ENCODE measurements at regions not wholly inside any gene's neighbourhood (a gene's known extent, or its start where the extent isn't known, plus 50 kb on each side); places are given as distances from the start of the nearest gene placed in this dataset.
"Not testable (repeated sequence)": the region's sequence is repeated elsewhere in the genome, so short reads cannot be mapped to it uniquely, and the experiment has no call there.

DNA sequence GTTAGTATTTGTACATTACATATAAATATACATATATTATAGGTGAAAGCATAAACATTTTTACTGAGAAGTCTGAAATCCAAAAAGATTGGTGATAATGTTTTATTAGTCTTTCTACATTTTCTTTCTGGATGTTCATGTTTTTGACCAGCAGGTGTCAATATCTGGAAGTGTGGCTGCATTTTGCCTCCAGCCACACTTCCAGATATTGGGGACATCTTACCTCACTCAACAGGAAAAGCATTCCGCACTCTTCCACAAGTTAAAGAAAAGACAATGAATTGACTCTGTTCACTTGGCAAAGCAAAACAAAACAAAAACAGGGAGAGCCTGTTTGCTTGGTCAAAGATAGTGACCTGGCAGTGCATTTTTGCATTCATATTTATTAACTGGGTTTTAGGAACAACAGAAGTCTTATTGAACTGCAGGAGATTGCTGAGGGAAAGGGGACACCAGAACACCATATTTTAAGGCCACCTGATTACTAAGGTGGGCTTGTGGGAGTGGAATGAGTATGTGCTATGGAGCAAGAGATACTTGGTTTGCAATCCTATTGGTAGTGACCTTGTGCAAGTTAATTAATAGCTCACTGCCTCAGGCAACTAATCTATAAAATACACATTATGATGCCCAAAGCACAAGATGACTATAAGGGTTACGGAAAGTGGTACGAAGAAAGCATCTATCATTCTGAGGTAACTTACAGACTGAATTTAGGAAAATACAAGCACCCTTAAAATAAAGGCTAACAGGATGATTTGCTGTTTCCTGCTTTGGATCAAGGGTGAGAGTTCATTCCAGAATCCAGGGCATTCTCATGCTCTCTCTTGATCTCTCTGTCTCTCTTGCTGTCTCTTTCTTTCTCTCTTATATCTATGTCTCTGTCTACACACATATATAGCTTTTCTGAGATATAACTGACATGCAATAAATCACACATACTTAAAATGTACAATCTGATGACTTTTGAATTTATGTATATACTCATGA, 389.9 kb upstream of the EMCN start:
- CTCF ChIA-PET, result no interaction called here
- POLR2A ChIA-PET, result no interaction called here

DNA sequence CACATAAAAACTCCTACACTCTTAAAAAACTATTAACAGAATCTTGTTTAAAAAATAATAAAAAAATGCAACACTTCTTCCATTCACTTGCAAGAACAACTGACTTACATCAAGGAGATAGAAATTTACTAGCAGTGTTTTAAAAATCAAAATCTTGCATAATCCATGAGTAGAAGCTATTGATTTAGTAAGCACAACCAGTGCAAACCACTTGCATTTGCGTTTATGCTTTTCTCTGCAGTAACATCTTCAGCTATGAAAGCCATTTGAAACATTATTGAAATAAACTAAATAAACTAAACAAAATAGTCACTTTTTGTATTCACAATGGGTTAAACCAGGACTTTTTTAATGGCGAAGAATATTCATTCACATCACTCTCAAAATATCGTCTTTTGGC, 389.2 kb upstream of the EMCN start:
- POLR2A ChIA-PET, result no interaction called here

DNA sequence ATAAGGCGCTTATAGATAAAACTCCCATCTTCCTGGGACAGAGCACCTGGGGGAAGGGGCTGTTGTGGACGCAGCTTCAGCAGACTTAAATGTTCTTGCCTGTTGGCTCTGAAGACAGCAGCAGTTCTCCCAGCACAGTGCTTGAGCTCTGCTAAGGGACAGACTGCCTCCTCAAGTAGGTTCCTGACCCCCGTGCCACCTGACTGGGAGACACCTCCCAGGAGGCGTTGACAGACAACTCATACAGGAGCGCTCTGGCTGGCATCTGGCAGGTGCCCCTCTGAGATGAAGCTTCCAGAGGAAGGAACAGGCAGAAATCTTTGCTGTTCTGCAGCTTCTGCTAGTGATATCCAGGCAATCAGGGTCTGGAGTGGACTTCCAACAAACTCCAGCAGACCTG, 383.1 kb upstream of the EMCN start:
- POLR2A ChIA-PET, result not testable (repeated sequence)
- CTCF ChIA-PET, result interaction anchor here (1.3 kb wide), 1 partner anchor 53 kb away, joined by 3 read pairs; no protein-coding TSS in a partner anchor

More for the DNA sequence above, 389.2 kb upstream of the EMCN start:
- CTCF ChIA-PET, result no interaction called here

DNA sequence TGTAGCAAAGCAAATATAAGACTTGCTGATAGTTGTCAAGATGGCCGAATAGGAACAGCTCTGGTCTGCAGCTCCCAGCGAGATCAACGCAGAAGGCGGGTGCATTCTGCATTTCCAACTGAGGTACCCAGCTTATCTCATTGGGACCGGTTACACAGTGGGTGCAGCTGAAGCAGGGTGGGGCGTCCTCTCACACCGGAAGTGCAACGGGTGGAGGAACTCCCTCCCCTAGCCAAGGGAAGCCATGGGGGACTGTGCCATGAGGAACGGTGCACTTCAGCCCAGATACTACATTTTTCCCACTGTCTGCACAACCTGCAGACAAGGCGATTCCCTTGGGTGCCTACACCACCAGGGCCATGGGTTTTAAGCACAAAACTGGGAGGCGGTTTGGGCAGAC, 382.3 kb upstream of the EMCN start:
- POLR2A ChIA-PET, result no interaction called here
- CTCF ChIA-PET, result interaction anchor here (1.3 kb wide), 1 partner anchor 52 kb away, joined by 3 read pairs; no protein-coding TSS in a partner anchor

DNA sequence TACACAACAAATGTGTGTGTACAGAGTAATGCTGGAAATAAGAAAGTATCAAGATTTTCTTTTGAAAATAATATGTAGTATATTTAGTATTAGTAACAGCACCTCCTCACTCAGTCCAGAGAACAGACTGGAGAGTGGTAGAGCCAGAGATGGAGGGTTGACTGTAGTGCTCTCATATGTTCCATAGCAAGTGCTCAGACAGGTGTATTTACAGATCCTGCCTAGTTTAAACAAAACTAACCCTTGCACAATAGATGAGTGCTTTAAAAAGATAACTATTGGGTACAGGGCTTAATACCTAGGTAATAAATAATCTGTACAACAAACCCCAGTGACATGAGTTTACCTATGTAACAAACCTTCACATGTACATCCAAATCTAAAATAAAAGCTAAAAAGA, 381.0 kb upstream of the EMCN start:
- POLR2A ChIA-PET, result no interaction called here
- CTCF ChIA-PET, result no interaction called here

DNA sequence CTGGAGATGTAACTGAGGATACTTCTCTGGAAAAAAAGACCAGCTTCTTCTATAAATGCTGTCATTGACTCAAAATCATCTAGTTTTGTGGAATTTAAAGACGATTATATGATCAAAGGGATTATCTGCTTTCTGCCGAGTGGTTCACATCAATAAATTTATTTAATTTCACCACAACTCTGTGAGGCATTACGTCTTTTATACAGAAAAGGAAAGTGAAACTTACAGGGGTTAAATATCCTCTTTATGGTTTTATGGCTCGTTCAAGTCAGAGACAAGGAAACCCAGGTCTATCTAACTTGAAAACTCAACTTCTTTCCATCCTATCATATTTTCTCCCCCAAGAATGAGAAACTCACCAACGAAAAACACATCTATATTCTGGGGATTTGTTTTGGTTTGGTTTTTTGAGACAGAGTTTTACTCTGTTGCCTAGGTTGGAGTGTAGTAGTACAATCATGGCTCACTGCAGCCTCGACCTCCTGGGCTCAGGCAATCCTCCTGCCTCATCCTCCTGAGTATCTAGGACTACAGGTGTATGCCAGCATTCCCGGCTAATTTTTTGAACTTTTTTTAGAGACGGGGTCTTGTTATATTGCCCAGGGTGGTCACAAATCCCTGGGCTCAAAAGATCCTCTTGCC, 377.9 kb upstream of the EMCN start:
- POLR2A ChIA-PET, result no interaction called here
- CTCF ChIA-PET, result no interaction called here

DNA sequence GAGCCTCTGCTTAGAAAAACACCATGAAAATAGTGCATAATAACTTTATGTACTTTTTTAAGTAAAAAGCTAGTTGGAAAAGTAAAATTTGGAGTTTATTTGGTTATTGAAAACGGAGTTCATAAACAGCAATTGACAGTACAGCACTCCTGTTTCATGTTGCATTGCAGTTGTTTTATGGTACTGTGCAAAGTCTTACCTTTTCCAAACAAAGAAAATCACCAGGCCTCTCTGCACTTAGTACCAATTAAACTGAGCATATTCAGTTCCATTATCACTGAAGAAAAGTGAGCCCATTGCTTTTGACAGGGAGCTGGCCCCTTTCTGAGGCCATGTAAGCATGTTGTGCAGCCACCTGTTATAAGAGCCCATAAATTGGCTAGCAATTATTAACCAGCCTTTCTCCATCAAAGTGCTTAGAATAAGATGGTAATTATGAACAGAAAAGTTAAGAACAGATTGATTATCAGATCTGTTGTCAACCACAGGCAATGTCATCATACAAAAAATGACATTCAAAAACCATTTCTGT, 376.6 kb upstream of the EMCN start:
- ChIA-PET CTCF (no interaction called here), POLR2A (no interaction called here)

DNA sequence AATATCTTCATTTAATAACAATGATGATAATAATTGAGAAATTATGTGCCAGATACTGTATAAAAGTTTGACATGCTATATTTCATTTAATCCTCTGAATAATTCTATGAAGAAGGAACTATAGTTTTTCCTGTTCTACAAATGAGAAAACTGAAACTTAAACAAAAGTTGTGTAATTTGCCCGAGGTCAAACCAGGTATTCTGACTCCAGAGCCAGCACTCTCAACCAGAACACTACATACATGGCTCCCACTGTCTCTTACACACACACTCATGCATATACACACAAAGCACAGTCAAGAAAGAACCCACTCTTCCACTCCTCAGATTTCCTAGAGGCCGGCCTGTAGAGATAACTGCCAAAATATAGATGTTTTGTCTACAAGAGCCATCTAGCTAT, 374.0 kb upstream of the EMCN start:
- POLR2A ChIA-PET, result no interaction called here
- CTCF ChIA-PET, result no interaction called here

DNA sequence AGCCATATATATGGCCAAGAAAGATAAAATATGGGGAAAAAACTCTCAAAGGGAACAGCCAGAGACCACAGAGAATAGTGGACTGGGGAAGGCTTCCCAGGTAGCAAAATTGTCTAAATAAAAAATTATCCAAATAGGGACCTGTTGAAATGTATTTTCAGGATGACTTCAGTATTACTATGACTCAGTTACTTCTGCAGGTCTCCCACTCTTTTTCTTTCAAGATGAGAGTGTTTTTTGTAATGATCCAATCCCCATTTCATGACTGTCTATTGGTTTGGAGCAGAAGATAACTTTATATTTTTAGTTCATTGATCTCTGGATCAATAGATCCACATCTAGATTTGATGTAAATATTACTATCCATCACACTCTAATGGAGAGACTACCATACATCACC, 372.1 kb upstream of the EMCN start:
- POLR2A ChIA-PET, result no interaction called here
- CTCF ChIA-PET, result no interaction called here

DNA sequence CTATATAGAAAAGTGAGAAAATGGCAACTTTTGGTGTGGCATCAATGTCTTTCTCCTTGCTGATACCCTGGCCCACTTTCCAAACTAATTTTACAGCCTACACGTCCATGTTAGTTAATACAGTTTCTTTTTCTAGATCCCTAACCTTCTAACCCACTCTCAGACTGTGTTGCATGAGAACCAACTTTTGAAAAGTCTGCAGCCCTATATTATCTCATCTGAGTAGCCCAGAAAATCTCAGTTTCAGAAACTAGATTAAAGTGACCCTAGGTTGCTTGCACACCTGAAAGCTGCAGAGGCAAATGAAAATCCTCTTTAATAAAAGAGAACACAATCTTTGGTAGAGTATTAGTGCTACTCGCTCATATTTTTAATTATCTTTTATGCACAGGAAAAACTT, 371.6 kb upstream of the EMCN start:
- ChIA-PET CTCF (no interaction called here), POLR2A (no interaction called here)

DNA sequence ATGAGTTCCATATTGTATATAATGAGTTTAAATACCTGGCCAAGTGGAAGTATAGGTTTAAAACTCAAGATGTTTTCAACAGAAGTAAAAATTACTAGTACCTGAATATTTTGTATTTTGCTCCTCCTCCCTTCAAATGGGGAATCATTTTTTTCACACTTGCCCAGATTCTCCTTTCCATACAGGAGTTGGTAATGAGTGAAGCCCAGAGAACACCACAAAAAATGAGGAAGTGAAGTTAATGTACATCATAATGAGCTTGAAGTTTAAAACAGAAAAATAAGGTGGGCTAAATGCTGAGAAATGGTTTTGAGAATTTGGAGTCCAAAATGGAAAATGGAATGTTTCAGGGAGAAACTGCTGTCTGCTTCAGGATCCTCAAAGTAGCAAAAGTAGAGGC, 364.8 kb upstream of the EMCN start:
- POLR2A ChIA-PET, result no interaction called here
- CTCF ChIA-PET, result no interaction called here

DNA sequence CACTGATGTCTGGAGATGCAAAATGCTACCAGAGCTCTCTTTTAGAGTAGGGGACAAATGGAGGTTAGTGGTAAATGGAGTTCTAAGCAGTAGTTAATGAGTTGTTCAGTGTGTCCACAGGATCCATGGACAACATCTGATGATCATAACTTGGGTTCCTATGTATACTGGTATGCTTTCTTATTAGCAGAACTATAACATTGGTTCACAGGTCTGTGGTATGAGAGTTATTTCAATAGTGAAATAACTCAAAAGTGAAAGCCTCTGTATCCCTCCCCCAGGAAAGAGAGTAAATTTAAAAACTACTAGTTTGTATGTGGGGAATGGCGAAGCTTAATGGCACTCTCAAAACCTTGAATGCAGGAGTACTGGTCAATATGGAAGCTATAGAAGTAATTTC, 363.5 kb upstream of the EMCN start:
- ChIA-PET POLR2A (no interaction called here), CTCF (no interaction called here)

DNA sequence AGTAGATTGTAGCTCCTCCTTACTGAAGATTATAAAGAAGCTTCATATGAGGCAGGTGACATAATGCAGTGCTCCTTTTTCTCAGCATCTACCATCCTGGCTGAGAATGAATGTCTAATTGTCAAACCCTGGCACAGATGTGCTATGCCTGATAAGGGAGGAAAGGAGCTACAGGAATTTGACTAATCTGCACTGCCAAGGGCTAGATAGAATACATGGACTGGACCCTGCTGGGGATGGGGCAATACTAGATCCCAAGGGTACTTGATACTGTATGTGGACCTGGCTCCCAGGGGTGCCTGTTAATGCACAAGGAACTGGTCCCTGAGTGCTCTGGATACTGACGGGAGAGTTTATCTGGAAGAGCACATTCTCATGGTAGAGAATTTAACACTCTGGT, 362.2 kb upstream of the EMCN start:
- CTCF ChIA-PET, result no interaction called here
- POLR2A ChIA-PET, result no interaction called here

DNA sequence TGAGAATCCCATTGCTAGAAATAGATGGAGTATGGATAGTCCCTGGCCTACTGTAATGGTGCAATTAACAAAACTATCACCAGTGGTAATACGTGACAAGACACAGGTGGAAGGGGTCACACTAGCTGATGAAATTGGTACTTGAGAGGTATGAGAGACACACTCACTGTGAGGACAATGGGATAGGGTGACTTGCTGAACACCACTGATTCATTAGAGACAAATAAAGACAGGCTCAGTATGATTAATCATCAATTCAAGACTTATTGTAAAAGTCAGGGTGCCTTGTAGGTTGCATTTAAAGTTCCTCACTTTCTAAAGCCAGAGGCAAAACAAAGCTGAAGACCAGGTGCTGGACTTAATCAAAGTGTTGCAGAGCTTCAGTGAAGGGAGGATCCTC, 361.6 kb upstream of the EMCN start:
- CTCF ChIA-PET, result no interaction called here
- POLR2A ChIA-PET, result no interaction called here

DNA sequence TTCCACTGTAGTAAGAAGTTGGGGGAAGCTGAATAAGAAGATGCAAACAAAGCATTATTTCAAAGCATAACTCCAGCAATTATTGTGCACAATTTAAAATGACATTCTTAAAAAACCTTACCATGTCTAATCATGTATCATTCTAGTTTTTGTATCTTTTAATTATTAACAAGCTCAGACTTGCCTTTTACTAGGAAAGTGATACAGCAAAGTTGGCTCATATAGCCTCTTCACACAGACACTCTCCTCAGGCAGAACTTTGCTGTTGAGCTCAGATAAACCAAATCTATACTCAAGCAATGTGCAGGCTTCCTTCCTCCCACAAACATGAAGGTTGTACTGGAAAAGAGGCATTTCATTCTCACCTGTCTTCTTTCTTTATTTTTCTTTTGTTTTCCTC, 358.7 kb upstream of the EMCN start:
- POLR2A ChIA-PET, result no interaction called here
- CTCF ChIA-PET, result no interaction called here

DNA sequence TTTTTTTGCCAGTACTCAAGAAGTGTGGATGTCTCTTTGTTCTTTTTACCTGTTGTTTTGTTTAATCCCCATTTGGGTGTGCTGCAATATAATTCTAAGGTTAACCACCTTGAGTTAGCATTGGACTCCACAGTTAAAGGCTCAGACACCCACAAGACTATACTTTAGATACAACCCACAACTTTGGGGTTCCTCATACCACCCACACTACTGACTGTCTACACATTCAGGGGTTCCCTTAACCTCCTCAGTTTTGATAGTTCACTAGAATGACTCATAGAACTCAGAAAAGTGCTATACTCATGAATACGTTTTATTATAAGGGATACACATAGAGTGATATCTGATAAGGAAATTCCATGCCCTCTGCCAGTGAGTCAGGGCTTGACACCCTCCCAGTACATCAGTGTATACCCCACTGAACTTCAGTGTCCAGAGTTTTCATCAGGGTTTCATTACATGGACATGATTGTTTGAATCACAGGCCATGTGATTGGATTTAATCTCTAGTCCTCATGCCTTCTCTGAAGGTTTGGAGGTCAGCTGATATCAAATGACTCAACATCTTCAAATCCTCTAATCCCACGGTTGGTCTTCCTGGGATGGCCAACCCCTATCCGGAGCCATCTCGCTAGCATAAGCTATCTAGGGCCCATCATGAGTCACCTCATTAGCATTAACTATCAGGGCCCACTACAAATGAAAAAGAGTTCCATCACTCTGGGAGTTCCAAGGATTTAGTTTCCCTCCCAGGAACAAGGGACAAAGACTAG, 357.7 kb upstream of the EMCN start:
- ChIA-PET POLR2A (no interaction called here), CTCF (no interaction called here)

DNA sequence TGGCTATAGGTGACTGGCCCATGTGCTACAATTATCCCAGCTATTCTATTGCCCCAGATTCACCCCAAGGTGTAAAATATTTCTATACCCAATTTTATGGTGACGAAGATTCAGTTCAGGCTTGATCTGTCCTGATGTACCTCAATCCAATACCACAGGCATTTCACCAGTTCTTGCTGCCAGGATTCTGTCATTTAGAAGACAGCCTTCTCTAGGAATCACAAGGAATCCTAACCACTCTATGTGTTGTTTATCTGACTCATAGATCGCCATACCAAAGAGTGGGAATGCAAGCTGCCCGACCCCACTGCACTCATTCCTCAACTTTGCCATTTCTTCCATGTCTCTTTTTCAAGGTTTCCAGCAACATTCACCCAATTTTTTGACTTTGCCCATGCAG, 355.0 kb upstream of the EMCN start:
- ChIA-PET POLR2A (no interaction called here), CTCF (no interaction called here)

DNA sequence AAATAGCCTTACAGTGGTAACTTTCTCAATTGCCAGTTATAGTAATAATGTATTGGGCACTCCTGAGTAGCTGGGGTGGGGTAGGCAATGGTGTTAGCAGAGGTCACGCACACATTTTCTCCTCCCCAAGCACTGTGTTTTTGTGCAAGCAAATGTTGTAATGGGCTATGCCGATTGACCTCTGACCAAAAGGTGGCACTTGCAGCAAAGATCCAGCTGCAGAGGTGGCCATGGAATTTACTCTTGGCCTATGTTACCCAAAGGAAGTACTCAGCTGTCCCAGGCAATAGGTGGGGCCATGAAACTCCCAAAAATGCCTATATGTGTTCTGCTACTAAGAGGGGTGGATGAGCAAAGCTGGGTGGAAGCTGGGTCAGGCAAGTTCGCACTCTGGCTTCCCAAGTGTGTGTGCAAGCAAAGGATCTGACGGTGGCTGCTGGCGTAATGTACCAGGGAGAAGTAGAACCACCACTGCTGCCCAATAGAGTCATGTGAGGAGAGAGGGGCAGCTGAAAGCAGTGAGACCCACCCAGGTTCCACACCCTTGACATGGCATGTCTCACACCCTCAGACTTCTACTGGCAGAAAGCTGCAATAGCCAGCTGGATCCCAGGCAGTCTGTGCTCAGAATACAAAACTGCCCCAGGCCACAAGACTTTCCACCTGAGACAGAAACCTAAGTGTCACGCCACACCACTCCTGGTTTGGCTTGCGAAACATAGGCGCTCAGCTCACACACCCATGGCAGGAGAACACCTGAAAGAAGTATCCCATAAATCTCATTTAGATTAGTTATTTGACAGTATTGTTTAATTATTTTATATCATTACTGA, 353.3 kb upstream of the EMCN start:
- ChIA-PET CTCF (no interaction called here), POLR2A (no interaction called here)

DNA sequence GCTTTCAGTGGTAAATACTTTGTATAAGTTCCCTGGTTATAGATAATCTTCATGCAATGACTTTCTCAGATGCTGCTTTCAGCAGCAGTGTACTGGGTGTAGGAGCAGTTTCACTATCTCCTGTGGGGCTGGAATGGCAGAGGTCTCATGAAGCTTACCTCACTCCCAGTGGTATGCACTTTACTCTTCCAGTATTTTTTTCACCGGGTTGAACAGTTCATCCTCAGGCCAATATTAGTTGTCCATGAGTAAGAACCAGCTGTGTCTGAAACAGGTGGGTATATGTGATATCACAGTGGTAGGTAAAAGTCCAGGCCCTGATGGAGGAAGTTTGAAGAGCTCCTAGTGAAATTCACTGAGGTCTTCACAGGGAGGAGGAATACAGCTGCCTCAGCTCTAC, 351.5 kb upstream of the EMCN start:
- ChIA-PET POLR2A (no interaction called here), CTCF (no interaction called here)

DNA sequence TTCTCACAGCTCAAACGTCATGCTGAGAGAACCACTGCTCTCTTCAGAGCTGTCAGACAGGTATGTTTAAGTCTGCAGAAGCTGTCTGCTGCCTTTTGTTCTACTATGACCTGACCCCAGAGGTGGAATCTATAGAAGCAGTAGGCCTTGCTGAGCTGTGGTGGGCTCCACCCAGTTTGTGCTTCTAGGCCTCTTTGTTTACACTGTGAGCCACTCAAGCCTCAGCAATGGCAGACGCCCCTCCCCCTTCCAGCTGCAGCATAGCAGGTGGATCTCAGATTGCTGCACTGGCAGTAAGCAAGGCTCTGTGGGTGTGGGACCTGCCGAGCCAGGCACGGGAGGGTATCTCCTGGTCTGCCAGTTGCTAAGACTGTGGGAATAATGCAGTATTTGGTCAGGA, 350.5 kb upstream of the EMCN start:
- POLR2A ChIA-PET, CTCF ChIA-PET: not testable (repeated sequence)
